Breast epithelium (tissue), 3 donors: ENCODE measurements at regions not wholly inside any gene's neighbourhood (a gene's known extent, or its start where the extent isn't known, plus 50 kb on each side); places are given as distances from the start of the nearest gene placed in this dataset.

Experiments
- POLR2A ChIP-seq: fragments of 450-650 bp; IDR thresholded peaks from one replicate; pipeline ENCODE4 v1.6.1; 2016; ENCODE audit warnings: antibody characterized with exemption, mild to moderate bottlenecking, moderate library complexity
- TF ChIP-seq, protein P1 (sequence below), 3 donors: fragments of 450-650 bp; IDR thresholded peaks; one replicate each; pipeline ENCODE4 v1.5.1; 2016 to 2017; ENCODE audit warnings: antibody characterized with exemption in 3 of 3, mild to moderate bottlenecking in 3 of 3, moderate library complexity in 3 of 3

DNA sequence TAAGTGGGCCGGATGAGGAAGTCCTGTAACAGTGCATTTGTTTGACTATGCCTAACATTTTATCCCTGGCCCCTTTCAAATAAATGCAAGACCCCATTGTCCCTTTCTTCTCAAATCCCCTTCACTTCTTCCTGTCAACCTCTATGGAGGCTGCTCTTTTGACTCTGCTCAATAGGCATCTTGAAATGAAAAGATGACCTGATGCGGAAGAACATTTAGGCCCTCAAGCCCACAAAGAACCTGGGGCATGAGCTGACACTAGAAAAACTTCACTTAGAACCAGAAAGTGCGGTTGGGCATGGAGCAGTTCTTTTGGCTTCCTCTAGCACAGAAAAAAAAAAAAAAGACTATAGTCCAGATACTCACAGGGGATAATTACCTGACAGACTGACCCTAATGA, 1434.7 kb upstream of the WWC1 start:
- no peak for TF ChIP-seq POLR2A
- TF ChIP-seq, protein P1, sequence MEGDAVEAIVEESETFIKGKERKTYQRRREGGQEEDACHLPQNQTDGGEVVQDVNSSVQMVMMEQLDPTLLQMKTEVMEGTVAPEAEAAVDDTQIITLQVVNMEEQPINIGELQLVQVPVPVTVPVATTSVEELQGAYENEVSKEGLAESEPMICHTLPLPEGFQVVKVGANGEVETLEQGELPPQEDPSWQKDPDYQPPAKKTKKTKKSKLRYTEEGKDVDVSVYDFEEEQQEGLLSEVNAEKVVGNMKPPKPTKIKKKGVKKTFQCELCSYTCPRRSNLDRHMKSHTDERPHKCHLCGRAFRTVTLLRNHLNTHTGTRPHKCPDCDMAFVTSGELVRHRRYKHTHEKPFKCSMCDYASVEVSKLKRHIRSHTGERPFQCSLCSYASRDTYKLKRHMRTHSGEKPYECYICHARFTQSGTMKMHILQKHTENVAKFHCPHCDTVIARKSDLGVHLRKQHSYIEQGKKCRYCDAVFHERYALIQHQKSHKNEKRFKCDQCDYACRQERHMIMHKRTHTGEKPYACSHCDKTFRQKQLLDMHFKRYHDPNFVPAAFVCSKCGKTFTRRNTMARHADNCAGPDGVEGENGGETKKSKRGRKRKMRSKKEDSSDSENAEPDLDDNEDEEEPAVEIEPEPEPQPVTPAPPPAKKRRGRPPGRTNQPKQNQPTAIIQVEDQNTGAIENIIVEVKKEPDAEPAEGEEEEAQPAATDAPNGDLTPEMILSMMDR (IDR thresholded peaks at IDR 0.05): no peak
